NOMO-1 (cell line): ENCODE measurements at regions not wholly inside any gene's neighbourhood (a gene's known extent, or its start where the extent isn't known, plus 50 kb on each side); places are given as distances from the start of the nearest gene placed in this dataset.
A peak's percentile ranks its signal among the peaks of the same experiment; 100 is the strongest.

ENCODE experiments used
- DNase-seq, 2 experiments: peaks; one replicate each; lab custom pipeline; 2025; ENCODE audit not compliant: unreplicated experiment in 2 of 2; lab: John Stamatoyannopoulos, UW

DNA sequence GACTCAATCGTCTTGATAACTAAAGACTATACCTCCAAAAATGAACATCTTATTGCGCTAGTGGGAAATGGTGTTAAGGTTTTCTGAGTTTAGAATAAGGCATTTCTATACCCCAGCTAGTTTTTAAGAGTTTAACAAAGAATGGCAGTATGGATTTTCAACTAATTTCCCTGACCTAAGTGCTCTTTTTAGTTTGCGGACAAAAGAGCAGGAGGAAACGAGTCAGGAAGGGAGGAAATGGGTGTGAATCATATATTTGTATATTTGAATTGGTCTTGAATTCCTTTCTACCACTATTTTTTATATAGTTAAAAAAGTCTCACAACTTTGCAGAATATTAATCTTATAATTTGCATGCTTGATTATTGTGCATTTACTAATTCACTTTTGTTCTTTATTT lies 516.3 kb upstream of the ZNF608 start:
- no peak for DNase-seq

DNA sequence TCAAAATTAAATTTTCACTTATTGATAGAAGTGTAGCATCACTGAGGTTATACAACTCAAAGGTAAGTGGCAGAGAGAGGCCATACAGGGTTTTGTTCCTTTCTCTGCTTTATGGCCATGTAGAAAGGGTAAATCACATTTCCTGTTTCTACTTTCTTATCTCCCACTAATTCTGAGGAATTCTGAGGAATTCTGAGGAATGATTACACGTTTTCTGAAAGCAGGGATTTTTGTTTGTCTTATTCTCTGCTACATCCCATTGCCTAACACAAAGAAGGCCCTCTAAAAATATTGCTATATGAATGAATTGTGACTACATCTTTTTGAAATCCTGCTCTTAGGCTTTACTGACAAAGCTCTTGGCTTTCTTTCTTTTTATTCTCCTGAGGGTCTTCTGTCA lies 516.9 kb upstream of the ZNF608 start:
- DNase-seq, result no peak

DNA sequence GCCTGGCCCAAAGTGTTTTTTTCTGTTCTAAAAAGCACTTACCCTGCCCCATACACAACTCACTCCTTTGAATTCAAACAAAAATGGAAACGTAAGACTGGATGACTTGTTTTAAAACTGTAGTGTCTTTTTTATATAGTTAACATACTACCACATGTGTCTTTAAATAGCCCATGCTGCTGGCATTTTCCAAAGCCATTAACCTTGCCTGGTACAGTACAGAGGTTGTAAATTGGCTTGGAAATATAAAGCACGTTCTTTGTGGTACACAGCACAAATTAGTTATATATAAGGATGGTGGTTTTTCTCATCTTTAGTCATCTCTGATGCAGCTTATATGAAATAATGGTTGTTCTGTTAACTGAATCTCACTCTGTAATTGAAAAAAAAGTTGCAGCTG lies 519.7 kb upstream of the ZNF608 start:
- DNase-seq, result no peak

DNA sequence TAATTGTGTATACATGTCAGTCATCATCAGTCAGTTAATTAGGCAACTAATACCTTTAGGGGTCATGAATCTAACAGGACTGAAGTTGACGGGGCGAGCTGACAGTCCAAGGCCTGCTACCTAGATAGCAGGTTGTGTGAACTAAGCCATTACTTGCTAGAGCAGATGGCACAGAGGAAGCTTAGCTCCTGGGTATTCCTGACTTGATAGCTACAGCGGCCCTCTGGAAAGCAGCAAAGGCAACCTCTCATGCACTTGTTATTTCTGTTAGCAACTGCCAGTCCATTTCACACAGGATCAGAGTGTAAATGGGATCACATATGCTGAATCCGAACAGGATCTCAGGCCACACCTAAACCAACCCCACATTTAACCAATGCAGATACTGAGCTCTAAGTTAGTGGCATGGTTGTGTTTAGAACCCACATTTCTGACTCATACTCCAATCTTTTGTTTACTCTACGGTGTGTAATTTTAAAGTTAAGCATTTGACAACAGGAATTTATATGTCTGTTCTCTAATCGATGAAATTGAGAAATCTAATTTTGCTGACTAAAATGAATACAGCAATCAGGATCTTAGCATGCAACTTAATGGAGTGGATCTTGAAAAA lies 521.3 kb upstream of the ZNF608 start:
- no peak for DNase-seq

DNA sequence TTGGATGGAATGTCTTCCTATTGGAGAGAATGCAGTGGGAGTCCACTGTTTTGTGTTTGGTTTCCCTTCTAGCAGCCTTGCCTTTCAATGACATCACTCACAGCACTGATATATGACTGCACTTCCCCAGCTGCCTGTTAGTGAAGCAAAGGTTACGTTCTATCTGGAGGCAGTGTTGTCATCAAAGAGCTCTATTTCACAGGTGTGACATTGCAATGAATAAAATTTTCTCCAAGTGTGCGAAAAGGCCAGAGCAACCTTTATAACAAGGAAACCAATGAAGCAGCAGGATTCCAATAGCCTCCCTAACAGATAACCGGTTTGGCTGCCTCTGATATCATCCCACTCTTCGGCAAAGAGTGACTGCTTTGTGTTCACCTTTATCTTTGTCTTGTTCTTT lies 523.5 kb upstream of the ZNF608 start:
- no peak for DNase-seq

DNA sequence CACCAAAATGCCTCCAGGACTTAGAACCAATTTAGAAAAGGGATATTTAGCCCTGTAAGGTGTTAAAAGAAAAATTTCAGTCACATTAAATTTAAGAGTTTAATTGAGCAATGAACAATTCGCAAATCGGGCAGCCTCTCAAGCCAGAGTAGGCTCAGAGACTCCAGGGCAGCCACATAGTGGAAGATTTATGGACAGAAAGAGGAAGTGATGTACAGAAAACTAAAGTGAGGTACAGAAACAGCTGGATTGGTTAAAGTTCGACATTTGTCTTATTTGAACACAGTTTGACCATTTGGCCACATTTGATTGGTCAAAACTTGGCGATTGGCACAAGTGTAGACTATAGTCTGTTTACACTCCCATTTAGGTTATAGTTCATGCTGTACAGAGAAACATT lies 525.9 kb upstream of the ZNF608 start:
- DNase-seq, result peak; percentile 74 to 87

DNA sequence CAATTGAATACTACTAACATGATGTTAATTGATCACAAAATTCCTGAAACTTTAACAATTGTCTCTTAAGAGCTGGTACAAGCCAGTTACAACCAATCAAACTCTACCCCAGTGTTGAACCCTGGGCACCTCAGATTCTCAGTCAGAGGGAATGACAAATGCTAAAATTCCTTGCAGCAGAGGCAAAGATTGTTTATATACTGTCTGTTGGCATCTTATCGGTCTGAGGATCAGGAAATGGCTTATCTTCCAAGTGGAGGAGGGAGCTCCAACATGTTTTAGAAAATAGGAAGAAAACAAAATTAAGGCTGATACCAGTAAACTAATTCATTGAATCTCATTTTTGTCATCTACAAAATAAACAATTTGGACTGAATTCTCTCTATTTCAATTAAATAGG lies 527.8 kb upstream of the ZNF608 start:
- no peak for DNase-seq

DNA sequence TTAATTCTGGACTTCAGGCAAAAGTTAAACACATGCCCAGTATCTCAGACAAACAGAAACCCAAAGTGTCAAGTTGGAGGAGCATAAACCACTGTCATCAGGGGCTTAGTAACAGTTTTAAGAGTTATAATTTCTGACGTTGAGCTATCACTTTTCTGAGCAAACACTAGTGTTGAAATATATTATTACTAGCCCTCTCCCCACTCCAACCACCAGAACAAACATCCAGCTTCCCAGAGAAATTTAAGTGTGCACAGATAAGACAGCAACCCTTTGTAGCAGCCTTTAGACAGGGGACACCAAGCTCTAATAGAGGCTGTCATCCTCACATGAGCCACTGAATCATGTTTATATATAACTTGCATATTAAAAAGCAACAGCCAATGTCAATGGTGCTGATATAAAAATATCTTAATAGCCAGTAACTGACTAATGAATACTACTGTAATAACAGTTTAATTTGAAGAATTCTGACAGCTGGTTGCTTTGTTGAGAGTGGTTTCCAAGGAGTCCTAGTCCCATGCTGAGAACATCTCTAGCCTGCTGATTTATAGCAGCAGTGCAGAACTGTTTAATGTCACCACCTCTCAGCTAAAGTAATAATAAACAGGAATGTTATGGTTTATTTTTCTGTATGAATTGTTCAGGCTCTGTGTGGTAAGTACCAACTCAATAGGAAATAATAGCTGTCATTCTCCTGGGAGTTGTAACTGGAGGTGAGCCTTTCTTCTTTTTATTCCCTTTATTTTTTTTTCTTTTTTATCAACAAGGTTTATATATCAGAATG lies 528.7 kb upstream of the ZNF608 start:
- no peak for DNase-seq

DNA sequence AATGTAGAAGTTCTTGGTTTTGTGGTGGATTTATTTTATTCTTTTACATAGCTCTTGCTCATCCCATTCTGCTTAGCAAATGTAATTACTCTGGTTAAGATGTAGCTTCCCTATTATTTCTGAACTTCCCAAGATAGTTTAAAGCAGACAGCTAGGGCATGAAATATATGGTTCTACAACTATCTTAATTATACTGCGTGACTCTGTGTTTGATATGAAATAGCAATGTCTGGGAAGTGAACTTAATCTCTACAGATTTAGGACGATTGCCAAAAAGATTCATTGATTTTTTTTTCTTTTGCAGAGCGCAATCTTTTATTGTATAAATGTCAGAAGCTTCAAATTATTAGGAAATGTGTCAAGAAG lies 529.3 kb upstream of the ZNF608 start:
- no peak for DNase-seq

DNA sequence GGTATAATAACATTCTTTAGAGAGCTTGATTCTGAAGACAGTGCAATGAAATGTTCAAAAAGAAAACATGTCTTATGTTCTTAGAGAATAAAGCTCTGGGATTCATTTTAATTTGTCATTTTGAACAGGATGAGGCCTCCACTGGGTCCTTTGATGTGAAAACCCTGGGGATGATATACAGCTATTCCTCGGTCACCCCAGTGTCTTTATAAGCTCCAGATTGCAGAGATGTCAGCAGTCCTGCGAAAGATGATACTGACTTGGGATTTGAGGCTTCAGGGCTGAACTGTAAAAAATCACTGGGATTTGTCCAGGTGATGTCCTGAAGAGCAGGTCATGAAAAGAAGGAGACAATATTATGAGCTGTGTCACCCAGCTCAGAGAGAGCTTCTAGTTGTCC lies 529.7 kb upstream of the ZNF608 start:
- no peak for DNase-seq

DNA sequence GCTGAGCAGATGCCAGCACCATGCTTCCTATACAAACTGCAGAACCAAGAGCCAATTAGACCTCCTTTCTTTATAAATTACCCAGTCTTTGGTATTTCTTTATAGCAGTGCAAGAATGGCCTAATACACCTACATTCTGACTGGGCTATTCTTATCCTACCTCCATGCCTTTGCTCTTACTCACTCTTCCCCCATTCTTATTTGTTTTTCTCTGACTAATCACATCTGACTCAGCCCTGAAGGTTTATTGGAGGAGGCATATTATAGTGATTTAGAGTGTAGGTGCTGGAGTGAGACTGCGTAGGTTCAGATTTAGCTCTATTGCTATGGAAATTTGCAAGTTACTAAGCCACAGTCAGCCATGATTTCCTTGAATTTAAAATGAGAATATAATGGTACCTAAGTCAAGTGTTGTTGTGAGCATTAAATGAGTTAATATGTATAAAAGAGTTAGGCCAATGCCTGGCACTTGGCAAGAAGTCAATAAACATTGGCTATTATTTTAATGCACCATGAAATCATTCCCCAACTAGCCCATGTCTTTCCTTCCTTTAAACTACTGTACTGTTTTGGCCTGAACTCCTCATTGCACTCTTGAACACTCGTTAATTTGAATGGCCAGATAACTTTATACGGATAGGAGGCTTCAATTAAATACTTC lies 531.2 kb upstream of the ZNF608 start:
- no peak for DNase-seq

DNA sequence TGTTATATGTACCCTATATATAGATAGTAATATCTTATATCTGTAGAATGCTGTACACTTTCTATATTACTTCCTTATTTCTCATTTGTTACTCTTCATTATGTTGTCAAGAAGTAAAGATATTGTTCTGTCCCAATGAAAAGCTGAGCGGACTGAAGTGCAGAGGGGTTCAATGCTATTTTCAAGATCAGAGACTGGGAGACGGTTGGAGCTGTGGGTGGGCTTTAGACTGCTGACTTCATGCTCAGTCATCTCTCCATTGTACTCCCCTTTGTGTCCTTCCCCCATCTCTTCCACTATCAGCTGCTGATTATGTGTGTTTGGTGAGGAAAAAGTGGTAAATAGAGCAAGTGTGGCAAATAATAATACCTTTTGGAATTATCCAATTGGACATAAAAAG lies 532.3 kb upstream of the ZNF608 start:
- DNase-seq, result no peak

DNA sequence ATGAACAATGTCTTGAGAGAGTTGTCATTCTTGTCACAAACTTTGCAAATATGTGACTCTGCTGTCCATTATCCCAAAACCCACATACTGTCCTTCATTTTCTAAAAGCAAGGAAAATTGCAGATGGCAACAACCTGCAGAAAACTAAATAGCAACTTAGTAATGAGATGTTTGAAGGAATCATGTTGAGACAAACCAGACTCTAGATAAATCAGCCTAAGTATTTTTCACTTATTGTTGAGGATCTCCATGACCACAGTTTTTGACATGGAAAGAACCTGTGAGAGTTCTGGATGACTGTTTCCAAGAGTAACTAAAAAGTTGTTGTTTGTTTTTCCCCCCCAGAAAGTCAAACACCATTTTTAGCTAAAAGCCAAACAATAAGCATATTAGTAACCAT lies 535.2 kb upstream of the ZNF608 start:
- DNase-seq, result no peak

DNA sequence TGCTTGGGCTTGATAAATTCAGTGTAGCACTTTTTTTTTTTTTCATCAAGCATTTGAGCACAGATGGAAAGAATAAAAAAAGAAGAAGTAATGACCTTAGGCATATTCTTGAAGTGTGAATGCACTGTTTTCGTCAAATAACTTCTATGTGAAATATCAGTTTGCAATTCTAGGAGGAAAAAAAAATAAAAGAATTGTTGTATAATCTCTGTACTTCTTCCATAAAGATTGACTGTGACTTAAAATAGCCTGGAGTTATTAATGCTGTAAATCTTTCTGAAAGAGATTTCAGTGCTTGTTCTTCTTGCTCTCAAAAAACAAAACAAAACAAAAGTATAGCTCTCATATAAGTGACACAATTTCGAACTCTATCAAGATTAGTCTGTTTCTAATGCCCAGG lies 536.9 kb upstream of the ZNF608 start:
- no peak for DNase-seq

DNA sequence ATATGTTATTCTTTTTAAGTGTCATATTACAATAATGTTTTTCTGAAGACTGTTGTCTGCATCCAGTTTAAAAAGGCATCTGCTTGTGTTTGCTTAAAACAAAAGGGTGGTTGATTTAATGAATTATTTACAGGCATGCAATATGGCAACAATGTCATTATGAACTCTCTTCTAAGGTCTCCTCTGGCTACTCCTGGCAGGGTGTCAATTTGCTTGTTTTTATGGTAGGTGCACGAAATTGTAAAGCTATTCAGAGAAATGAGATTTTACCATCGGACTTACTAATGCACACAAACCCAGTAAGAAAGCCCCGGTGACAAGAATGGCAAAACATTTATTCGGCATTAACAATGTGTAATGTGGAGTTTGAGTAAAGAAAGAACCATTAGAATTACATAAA lies 539.8 kb upstream of the ZNF608 start:
- no peak for DNase-seq

DNA sequence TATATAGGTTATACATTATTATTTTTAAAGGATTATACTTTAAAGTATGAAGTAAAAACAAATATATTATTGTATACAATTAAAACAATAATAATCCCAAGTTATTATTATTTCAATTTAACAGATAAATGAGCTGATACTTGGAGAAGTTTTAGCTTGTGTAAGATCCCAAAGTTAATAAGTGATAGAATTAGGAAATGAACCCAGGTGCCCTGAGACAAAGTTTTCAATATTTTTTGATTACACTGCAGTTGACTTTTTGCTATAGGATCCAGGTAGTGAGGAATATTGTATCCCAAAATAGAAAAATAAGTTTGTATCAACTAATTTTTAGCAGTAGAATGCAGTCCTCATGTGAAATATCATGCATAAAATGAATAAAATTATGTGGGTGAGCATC lies 543.2 kb upstream of the ZNF608 start:
- no peak for DNase-seq

DNA sequence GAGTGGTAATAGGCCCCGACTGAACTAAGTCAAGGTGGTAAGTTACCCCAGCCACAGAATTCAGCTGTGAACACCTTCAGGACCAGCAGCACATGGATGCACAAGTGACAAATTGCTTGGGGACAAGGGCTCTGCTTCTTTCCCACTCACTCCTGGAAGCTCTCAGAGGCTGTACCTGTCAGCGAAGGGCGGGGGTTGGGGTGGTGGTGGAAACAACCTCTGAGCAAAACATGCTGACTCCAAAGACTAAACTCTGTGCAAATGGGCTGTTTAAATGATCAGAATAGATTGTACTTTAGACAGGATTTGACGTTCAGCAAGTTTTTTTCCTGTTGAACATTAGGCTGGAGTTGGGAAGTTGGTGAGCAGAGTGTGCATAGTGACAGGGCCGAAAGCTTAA lies 544.5 kb upstream of the ZNF608 start:
- DNase-seq, result no peak

DNA sequence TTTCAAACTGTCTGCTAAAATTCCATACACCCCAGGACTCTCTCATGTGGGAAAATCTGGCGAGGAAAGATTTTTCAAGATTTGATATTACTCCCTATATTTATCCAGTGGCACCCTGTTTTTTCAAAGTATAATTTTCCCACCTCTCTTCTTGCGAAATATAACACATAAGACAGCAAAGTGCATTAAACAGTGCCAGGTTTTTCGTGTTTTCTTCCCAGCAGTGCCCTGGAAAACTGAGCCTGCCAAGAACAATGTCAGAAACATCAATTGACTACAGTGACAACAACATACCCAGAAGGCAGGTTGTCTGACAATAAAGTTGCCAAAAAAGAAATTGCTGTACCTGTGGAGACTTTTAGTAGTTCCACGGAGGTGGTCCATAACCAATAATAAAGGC lies 545.0 kb upstream of the ZNF608 start:
- no peak for DNase-seq

DNA sequence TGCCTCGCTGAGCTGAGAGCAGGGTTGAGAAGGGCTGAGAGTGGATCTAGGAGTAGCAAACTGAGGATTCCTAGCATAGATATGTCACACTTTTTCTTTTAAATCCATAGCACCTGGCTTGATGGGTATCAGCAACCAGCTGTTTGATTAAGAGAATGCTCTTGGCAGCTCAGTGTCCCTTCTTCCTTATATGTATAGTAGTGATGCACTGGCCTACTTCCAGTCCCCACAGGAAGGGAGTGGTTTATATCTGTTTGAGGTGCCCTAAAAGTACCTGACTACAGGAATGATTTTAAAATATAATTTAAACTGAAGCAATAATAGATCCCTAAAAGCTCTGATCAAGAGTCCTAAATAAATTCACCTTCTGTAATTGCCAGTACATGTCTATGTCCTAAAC lies 546.8 kb upstream of the ZNF608 start:
- no peak for DNase-seq

DNA sequence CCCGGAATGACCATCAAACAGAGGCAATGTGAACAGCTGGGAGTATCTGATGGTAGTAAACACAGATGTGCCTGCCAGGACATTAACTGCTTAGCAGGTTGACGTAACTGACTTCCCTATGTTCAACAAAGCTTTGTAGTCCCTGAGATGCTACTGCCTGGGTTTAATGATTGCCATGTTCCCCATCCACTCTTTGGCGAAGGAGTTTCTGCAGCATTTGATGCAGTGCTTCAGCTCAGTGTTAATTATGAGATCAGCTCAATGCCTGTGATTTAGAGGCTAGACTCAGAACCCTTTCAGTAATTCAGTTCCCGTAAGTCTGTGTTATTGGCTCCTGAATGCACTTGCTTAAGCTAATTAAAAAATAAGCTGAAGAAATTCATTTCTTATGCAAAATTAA lies 547.3 kb upstream of the ZNF608 start:
- DNase-seq, result no peak

DNA sequence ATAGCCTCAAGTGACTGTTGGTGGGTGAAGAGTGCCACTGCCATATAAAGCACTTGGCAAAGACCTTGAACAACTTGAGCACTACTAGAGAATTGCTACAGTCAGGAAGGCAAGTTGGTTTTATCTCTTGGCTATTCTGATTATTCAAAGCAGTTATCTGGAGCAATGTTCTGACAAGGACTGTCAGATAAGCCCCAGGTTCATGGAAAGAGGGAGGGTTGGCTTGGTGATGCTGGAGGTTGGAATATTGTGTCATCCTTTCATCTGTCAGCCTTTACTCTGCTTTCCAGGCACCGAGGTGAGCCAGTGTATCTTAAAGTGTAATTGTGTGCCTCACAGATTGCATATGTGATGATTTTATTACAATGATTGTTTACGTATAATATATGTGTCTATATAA lies 548.4 kb upstream of the ZNF608 start:
- DNase-seq, result no peak

DNA sequence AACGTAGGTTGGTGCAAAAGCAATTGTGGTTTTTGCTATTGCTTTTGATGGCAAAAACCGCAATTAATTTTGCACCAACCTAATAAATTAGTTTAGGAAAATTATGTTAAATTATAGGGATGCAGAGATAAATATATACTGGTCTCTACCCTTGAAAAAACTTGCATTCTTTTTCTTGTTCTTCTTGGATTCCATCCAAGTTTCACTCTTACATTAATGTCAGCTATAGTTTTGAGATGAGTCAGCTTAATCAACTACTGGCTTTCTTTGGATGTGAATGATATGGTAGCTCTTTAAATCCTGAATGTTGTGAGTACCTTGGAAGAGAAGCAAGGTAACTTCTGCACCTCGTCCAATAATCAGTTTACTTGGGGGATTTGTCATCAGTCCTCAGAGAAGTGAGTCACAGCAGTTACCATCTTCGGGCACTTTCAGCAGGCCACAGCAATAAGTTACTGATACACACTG lies 549.0 kb upstream of the ZNF608 start:
- peak in 1 of 2 experiments; percentile 4 for DNase-seq
